HG03520 (cell line): ENCODE measurements at regions not wholly inside any gene's neighbourhood (a gene's known extent, or its start where the extent isn't known, plus 50 kb on each side); places are given as distances from the start of the nearest gene placed in this dataset.

Source experiments
- ATAC-seq: cut with Tn5 transposase; IDR thresholded peaks from one replicate; pipeline ENCODE4 v1.9.1; 2021; ENCODE audit warnings: mild to moderate bottlenecking, moderate library complexity; ENCODE audit not compliant: unreplicated experiment

DNA sequence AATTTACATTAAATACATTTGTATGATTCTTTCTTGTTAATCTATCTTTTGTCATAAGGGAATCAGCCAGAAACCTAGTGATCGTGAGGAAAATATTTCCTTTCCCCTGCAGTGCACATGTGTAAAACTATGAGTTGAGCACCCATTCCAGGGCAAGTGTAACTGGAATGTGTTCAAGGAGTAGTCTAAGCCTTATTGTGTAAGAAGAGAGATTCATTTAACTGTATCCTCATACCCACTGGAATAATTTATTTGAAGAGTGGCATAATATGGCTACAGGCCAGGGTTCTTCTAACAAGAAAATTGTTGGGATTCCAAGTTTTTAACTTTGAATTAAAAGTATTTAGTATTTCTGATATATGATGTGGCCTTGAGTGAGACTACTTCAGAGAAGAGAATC, 1692.7 kb downstream of the EFNA5 start:
- no peak for ATAC-seq

DNA sequence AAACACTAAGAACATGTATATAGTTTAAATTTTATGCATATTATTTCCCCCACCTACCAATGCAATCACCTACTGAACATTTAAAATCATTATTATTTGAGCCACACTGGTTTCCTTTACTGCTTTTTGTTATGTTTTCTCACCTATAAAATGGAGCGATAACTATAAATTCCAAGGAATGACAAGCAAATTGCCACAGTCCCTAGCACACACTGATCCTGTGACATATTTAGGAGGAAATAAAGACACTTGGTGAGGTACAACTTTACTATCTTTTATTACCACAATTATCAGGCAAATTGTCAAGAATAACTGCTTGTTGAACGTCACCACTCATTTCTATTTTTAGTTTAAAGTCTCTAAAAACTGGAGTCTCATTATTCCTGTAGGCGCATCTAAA, 1693.6 kb downstream of the EFNA5 start:
- no peak for ATAC-seq

DNA sequence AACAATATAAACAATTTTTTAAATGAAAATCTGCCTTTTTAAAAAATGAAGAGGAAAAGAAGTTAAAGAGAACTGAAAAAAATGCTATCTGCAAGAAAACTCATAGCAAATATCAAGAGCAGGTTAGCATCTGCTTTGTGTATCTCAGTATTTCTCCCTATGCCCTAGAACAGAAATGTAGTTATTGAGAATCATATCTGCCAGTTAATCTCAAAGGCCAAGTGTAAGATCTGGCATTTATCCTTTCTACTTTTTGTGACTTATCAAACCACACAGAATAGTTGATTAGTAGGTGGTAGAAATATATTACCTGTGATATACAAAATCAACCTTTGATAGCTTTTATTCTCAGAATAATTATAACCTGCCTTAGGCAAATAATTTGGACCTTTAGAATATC, 1699.8 kb downstream of the EFNA5 start:
- no peak for ATAC-seq

DNA sequence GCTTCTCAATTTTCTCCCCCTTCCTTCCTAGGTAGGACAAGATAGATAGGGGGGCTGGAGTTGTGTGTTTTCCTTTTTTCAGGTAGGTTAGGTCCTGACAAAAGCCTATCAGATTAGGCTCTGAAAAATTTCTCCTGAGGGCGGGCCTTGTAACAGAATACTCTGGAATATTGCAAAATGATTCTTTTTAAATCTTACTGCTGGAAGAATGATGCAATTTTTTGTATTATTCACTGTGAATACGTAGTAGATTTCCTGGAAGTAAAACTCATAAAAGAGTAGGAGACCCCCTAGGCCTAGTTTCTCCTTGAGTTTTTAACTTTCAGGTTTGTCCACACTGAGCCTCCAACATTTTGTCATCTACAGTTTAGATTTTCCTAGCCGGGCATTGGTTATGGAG, 1701.8 kb downstream of the EFNA5 start:
- no peak for ATAC-seq

DNA sequence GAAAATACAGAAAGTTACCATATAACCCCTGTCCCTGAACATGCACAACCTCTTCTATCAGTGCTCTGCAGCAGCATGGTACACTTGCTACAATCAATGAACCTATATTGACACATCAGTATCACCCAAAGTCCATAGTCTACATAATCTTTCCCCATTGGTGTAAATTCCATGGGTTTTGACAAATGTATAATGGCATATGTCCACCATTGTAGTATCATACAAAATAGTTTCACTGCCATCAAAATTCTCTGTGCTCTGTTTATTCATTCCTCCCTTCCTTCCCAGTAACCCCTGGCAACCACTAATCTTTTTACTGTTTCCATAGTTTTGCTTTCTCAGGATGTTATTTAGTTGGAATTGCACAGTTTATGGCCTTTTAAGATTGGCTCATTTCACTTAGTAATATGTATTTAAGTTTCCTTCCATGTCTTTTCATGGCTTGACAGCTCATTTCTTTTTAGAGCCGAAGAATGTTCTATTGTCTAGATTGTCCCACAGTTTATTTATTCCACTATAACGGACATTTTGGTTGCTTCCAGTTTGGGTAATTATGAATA, 1707.0 kb downstream of the EFNA5 start:
- no peak for ATAC-seq

DNA sequence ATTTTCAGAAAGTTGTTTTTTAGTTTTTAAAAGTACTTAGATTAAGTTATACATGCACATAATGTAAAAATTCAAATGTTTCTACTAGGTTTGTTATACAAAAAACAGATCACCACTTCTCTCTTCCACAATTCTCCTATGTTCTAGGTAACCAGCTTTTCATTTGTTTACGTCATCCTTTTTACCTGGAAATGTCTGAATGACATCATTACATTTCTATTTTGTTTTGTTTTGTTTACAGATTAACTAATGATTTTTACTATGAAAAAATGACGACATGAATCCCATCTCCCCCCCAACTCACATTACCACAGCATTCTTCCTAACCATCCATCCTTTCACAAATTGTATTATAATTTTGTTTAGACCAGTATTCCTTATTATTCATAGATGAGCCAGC, 1709.2 kb downstream of the EFNA5 start:
- no peak for ATAC-seq

DNA sequence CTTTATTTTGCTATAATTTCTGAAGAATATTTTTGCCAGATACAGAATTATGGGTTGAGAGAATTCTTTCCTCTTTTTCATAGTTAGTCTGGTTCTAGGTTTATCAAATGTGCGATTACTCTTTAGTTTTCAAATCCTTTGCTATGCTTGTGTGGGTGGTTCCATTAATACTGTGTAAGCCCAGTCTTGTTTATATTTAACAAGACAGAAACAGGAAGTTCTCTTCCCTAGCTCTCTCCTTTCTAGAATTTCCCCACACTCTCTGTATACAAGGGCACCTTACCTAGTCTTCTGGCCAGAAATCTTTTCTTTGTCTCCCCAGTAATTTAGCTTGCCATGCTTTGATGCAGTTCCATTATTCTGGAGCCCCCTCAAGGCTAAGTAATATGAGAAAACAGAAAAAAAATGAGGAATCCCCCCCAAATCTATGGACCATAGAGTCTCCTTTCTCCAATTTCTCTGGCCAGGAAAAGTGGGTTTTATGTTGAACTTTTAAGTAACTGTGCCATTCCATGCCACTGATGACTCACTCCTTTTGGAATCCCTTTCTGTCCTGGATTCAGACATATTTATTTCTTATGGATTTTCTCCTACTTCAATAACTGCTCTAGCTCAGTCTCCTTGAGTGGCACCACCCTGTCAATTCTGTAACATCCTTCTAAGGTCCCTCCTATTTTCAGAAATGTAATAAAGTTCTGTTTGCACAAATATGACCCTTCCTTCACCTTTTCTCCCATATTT, 1714.1 kb downstream of the EFNA5 start:
- no peak for ATAC-seq

DNA sequence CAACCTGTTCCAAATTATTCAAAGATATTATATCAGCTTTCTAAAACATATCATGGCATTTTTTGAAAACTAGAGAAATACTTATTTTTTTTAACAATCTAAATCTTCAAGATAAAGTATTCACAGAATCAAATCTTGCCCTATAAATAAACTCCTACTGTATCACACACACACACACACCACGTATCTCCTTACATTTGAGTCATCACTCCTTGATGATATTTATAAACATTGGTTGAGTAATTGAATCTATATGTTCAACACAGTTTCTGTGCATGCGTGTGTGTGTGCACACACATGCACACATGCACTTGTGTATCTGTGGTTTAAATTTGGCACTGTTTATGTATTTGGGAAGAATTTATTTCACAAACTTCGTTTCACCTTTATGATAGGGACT, 1716.4 kb downstream of the EFNA5 start:
- ATAC-seq = no peak

DNA sequence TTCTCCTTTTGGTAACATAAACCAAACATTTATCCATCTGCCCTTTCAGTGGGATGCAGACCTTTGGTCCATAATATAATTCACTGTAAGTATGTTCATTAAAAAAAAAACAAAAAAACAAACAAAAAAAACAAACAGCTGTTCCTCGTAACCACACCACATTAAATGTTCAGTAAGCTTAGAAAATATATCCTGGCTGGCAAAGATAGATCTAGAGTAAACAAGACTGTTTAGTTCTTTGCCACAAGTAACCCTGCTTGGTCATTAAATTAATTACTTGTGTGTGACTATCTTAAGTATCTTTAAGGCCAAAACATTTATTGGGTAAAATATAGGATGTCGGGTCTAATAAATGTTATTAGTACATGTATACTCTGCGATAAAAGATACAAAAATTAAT, 1717.1 kb downstream of the EFNA5 start:
- no peak for ATAC-seq

DNA sequence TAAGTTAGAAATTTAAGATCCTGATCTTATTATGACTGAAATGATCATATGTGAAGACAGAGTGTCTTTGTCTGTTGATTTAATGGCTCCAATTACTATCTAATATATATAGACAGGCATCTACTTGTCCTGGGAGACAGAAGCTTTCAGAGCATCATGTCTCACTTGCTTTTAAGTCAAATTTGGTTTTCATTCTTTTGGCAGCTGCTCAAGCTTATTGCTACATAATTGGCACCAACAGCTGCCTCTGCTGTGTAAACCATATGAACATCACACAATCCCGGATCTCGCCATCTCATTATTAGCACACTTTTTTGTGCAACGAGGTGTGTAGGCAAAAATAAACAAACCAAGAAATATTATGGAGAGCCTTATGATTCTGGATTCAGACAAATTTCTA, 1717.9 kb downstream of the EFNA5 start:
- no peak for ATAC-seq

DNA sequence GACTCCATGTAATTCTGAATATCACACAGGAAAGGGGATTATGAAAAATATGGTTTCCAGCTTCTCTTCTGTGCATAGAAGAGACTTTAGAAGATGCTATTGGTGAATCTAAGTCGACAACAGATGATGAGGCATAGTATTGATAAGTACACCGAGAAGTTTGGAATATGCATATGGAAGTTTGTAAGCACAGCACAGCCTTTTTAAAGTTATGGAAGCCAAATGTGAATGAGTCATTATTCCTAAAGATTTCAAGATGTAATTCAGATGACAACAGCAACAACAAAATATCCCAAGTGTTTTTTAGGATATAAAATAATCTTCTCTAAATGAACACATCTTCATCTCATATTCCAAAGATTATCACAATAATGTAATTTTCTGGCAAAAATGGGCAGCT, 1723.3 kb downstream of the EFNA5 start:
- ATAC-seq = no peak

DNA sequence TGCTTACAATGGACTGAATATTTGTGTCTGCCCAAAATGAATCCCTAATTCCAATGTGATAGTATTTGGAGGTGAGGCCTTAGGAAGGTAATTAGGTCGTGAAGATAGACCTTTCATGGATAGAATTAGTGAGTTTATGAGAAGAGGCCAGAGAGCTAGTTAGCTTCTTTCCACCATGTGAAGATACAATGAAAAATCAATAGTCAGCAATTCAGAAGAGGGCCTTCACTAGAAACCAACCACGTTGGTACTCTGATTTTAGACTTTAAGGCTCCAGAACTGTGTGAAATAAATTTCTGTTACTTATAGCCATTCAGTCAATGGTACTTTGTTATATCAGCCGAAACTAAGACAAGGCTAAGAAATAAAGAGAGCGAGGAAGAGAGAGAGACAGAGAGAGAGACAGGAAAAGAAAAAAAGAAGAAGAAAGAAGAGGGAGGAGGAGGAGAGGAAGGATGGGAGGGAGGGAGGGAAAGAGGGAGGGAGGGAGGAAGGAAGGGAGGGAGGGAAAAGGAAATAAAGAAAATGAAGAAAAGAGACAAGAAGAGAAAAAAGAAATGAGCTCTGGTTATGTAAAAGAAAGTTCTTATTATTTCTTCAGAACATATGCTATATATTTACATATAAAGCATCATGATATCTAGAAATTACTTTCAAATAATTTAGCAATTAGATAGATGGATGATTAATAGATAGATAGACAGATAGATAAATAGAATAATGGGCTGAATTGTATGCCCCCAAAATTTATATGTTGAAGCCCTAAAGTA, 1725.3 kb downstream of the EFNA5 start:
- ATAC-seq = no peak

DNA sequence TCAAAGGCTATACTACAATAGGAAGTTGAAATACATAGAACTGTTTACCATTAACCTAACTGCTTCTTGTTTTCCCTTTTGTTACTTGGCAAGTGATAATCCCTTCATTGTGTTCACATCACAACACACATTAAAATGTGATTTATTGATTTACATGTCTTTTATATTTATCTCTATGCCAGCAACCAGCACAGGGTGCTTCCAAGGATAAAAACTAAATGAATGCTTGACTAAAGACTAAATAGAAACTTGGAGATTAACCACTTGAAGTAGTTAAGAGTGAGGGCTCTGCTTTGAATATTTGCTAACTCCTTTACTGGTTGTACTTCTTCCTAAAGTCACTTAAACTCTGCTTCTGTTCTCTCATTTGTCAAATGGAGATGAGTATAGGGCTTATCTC, 1730.6 kb downstream of the EFNA5 start:
- ATAC-seq = no peak

DNA sequence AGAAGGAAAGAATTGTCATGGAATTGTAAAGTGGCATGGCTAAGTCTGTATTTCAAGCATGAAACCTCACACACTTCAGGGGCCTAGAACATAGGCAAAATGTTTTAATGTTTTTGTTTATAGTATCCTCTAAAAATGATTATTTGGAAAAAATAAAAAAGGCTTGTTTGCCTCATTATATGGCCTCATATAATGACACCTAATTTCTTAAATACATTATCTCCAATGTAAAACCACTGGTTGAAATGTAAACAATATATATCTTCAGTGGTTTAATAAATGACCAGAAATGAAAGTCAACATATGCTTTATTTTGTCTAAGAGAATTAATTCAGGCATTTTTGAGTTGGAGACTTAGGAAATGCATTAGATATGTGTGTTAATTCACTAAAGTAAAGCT, 1736.6 kb downstream of the EFNA5 start:
- ATAC-seq = no peak

DNA sequence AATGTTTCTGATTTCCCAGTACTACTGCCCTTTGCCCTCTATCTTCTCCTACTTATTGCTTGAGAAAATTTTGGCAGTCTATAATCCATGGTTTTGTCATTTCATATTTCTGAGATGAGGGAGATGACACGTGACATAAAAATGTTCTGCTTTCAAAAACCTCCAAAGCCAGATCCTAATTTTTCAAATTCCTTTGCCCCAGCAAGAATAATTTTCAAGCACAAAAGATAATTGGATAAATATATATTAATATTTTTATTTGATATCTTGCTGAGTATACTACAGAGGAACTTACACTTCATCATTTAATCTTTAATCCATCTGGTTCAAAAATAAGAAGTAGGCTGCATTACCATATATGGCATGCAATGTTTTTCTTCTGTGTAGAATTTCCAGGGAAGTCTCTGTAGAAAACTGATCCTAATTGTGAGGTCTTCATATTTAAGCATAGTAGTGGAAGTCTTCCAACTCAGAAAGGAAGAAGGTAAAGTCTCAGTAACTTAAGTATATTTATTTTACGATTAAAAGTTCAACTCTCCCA, 1738.8 kb downstream of the EFNA5 start:
- no peak for ATAC-seq

DNA sequence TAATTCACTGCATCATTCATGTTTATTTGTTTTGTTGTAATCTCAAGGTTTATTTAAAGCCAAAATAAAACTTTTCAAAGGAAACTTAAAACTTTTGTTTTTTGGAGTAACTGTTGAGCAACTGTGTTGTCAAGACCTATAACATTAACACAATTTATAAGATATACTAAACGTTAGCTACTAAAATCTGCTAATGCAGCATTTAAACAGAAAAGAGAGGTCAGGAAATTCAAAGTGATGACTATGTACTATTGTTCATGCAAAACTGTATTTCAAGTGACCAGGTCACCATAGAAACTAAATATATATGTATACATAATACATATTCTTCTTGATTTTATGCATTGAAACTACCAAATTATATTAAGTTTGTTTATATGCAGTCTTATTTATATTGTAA, 1740.9 kb downstream of the EFNA5 start:
- no peak for ATAC-seq

DNA sequence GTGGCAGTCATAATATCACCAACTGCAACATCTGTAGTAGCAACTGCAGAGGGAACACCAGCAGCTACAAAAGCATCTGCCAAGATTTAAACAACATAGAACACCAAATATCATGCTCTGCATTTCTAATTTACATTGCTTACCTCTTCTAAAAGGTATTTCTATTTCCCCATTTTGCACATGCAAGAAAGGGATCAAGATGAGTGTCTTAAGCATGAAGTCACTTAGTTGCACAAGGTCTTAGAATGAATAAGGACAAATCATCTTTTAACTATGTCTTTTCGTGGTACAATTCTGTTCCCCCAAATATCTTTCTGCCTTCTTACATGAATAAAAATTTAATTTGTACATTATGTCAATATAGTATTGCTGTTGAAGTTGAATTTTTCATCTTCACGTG, 1746.4 kb downstream of the EFNA5 start:
- no peak for ATAC-seq

DNA sequence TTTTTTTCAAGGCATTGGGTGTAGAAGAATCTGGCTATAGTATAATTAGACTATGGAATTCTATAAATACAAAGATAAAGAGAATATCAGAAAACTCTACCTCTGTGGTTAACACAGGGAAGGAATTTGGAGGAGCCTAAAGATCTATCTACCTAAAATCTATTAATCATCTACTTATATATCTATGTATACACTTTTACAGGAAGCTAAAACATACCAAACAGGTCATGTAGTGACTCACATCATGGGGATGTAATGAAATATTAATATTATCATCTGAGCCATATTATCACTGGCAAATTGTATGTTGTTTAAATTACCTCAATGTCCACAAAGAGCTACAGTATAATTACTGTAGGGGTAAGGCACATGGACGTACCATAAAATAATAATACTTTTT, 1748.2 kb downstream of the EFNA5 start:
- no peak for ATAC-seq

DNA sequence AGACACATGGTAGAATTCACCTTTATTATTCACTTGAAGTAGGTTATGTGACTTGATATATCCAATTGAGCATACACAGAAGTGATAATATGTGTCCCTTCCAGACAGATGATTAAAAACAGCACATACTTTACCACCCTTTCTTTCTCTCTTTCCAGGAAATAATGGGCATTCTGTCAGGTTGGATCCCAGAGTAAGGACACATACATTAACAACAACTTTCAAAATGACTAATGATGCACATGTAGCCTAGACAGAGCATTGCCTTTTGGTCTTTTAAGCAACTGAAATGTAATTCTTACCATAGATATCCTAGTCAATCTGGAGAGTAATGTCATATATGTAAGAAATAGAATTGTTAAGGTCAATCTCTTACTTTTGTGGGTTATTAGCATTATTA, 1748.7 kb downstream of the EFNA5 start:
- no peak for ATAC-seq

DNA sequence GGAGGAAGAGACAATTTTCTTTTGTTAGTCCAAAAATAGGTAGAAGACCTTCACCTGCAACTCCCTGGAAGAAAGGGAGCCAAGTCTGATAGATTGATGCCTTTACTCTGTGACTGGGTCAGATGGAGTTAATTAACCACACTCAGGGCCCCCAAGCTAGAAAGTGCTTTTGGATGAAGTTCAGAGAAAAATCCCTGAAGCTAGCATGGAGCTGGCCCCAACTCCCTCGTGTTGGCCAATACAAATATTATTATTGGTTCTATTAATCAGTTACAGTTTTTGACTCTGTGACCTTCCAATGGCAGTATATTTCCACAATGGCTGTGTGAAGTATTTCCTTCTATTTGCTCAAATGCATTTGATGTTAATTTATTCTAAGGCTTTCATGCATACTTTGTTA, 1753.5 kb downstream of the EFNA5 start:
- ATAC-seq = no peak

DNA sequence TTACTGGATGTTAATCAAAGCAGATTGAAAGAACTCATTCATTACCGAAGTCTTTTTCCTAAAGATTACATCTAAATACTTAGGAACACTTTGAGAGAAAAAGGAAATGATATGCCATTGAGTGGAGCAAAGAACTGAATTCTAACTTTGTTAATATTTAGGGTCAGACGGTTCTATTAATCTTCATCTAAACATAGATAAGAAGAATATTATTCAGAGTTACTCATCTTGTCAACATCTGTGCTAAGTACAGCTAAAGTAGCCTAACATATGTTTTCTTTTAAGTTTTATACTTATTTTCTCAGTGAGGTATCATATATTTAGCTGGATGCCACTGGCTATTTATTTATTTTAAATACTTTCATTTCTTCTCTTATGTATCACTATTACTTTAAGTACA, 1763.7 kb downstream of the EFNA5 start:
- ATAC-seq = no peak

DNA sequence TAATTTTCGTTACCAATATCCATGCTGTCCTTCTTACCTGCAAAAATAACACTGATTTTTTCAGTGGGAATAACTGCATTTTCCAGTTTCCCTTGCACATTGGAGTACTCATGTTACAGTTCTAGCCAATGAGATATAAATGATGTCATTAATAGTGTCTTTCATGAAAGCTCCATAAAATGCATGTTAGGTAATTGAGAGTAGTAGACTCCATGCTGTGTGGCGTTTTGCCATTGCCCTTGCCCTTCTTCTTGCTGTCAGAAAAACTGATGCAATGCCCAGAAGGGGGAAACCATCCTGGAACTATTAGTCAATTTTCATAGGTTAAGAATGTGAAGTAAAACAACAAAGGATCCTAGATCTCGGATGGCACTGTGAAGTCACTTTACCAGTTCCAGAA, 1765.3 kb downstream of the EFNA5 start:
- ATAC-seq = no peak
